Left lobe of liver (tissue), 2 donors: ENCODE measurements at regions not wholly inside any gene's neighbourhood (a gene's known extent, or its start where the extent isn't known, plus 50 kb on each side); places are given as distances from the start of the nearest gene placed in this dataset.

Source experiments
- ATAC-seq: fragments of 200-7000 bp; cut with Tn5 transposase; one replicate; pipeline ENCODE4 v1.9.1; 2020; ENCODE audit warnings: mild to moderate bottlenecking, moderate library complexity
- DNase-seq: peaks from one replicate; pipeline ENCODE4 v3.0.0-alpha.2; 2020; ENCODE audit warnings: low spot score
- donor health status: DM: no; HTN: no; CAD: no; lungs with moderate emphysema.
- donor health status: DM: no; HTN: yes; CAD: no.

DNA sequence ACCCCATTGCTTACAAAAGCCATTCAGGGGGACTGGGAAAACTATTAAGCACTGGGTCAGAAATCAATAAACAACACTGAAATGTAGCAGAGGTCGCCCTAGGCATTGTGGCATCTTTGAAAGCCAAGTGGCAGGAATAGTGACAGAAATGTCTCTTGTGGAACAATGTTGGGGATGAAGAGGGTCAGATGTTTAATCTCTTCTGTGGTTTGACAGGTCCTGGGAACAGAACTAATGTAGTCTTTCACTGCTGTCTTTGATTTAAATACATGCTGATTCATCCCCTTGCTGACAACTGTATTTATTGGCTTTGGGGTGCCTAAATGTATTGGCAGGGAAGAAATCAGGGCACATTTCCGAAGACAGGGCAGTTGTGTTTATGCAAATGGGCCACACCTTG lies 194.8 kb downstream of the ATG4C start:
- DNase-seq, result no peak
- ATAC-seq, result no peak

- ATAC-seq, result no peak
Measured at GRCh38 chr1:62981434-62981833, 197.5 kb downstream of the ATG4C start.

DNA sequence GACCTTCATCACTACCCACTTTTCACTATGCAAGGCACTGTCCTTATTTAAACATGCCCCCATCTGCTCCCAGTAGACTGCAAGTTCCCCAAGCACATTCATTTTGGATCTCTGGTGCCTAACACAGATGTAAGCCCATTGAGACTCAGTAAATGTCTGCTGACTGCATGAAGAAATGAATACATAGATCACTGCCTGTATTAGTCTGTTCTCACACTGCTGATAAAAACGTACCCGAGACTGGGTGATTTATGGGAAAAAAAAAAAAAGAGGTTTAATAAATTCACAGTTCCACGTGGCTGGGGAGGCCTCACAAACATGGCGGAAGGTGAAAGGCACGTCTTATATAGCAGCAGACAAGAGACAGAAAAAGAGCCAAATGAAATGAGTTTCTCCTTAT lies 204.9 kb downstream of the ATG4C start:
- ATAC-seq, result no peak
- no peak for DNase-seq

More at GRCh38 chr1:62981434-62981833, 197.5 kb downstream of the ATG4C start:
- DNase-seq, result no peak

DNA sequence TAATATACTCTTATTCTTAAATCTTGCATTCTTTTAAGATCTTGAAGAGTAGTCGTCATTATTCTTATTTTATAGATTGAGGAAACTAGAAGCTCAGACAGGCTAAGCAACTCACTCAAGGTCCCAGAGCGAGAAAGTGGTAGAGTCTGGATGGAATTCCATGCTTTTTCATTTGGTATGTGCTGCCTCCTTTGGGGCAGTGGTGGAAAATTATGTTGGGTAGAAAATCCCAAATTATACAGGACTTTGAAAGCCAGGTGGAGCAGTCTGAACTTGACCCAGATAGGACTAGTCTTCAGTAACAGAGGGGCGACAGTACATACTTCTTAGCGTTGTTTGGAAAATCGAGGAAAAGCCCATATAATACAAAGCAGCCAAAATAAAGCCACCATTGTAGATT lies 205.6 kb downstream of the ATG4C start:
- ATAC-seq (peak; percentile 40), DNase-seq (no peak)

- no peak for DNase-seq
- no peak for ATAC-seq
Measured at GRCh38 chr1:62991152-62991551, 207.2 kb downstream of the ATG4C start.

GRCh38 chr1:62993844-62994243 lies 209.9 kb downstream of the ATG4C start:
- DNase-seq (no peak), ATAC-seq (no peak)

- ATAC-seq (no peak), DNase-seq (no peak)
Measured at GRCh38 chr1:62995173-62995572, 211.2 kb downstream of the ATG4C start.

GRCh38 chr1:62997884-62998283 lies 214.0 kb downstream of the ATG4C start:
- DNase-seq, result no peak

GRCh38 chr1:62998845-62999649 lies 215.1 kb downstream of the ATG4C start:
- DNase-seq (no peak), ATAC-seq (no peak)

More at GRCh38 chr1:62997884-62998283, 214.0 kb downstream of the ATG4C start:
- ATAC-seq, result no peak

DNA sequence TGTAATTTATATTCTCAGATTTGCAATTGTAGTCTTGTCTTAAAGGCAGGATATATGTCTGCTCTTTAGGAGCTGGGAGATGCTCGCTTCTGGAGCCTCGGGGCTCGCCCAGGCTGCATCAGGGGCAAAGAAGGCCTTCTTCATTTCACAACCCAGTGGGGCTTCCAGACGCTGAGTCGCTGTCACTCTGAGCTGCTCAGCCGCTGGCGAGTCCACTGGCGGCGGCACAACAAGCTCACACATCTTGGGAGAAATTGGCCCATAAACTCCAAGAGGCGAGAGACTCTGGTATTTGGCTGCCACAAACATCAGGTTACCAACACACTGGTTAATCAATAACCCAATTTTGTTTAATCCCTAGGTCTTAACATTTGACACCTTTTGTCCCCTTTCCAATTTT lies 216.6 kb downstream of the ATG4C start:
- peak; percentile 19 for ATAC-seq

GRCh38 chr1:63004868-63005267 lies 220.9 kb downstream of the ATG4C start:
- DNase-seq, result no peak
- peak; percentile 70 for ATAC-seq

More for the DNA sequence above, 216.6 kb downstream of the ATG4C start:
- no peak for DNase-seq

DNA sequence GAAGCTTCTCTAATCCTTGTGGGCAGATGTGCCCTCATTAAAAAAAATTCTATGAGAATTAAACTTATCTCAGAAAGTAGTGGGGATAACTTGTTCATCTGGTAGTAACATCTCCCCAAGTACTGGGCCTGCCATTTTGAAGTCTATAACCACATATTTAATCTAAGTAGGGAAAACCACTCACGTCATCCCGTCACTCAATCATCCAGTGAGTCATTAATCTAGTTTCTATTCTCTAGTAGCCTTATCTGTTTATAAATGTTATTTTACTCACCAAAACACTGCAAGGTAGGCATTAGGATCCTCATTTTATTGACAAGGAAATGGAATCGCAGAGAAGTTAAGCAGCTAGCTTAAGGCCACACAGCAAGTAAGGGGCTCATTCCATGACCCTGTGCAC lies 221.9 kb downstream of the ATG4C start:
- DNase-seq, result no peak

DNA sequence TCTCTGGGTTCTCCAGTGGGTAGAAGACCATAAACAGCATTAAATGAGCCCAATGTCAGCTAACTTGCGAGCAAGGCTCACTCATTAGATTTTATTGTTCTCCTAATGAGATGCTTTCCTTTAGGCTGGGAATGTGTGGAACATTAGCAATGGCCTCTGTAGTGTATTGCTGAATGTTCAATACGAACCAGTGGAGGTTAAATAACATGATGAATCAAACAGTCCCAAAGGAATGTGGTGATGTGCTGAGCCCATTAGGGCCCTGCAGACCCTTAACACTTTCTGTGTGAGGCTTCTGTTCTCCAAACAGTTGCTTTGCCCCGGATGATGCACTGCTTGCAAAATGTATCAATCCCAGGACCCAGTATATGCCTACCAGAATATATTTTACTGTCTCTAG lies 225.5 kb downstream of the ATG4C start:
- DNase-seq (no peak), ATAC-seq (no peak)

More for the DNA sequence above, 221.9 kb downstream of the ATG4C start:
- no peak for ATAC-seq

- no peak for DNase-seq
- ATAC-seq, result no peak
Measured at GRCh38 chr1:63010913-63011660, 227.2 kb downstream of the ATG4C start.

- DNase-seq (peak; percentile 66), ATAC-seq (peak; percentile 80)
Measured at GRCh38 chr1:63012339-63012738, 228.4 kb downstream of the ATG4C start.

DNA sequence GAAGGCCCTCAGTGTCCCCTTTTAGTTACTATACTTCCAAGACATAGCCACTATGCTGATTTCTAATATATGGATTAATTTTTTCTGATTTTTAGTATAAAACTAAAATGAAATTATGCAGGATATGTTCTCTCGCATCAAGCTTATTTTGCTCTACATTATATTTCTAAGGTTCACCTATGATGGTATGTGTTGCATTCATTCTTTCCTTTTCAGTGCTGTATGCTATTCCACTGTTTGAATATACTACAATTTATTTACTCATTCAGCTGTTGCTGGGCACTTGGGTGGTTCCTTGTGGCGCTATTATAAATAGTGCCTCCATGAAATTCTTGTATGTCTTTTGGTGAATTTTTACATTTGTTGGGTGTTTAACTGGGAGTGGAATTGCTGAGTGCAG lies 230.3 kb downstream of the ATG4C start:
- no peak for DNase-seq
- ATAC-seq, result no peak

DNA sequence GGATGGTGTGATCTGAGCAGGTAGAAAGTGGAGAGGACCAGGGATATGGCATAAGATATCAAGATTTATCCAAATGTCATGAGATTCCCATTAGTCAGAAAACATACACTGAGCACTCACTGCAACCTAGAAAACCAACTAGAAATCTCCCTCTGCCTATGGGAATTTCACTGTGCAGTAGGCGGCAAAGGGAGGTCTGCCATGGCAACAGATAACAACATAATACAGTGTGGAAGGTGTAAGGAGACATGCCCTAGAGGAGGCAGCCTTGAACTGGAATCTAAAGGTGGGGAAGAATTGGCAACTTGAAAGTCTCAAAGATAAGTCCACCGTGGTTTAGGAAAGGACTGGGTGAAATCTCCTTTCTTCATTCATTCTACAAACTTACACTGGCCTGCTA lies 238.4 kb downstream of the ATG4C start:
- ATAC-seq, result no peak
- no peak for DNase-seq

- DNase-seq (no peak), ATAC-seq (no peak)
Measured at GRCh38 chr1:63023171-63023570, 239.2 kb downstream of the ATG4C start.

DNA sequence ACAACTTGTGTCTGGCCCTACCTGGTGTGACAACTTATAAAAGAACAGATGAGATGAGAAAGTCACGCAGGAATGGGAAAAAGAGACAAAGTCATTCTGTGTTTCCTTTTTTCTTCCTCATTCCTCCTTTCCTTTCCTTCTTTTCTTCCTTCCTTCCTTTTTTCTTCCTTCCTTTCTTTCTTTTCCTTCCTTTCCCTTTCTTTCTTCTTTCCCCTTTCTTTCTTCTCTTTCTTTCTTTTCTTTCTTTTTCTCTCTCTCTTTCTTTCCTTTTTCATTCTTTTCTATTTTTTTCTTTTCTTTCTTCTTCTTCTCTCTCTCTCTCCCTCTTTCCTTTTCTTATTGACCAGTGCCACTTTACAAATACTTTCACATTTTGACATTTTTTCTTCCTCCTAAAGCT lies 239.7 kb downstream of the ATG4C start:
- ATAC-seq (no peak), DNase-seq (no peak)

- DNase-seq (no peak), ATAC-seq (no peak)
Measured at GRCh38 chr1:63024132-63024531, 240.2 kb downstream of the ATG4C start.

DNA sequence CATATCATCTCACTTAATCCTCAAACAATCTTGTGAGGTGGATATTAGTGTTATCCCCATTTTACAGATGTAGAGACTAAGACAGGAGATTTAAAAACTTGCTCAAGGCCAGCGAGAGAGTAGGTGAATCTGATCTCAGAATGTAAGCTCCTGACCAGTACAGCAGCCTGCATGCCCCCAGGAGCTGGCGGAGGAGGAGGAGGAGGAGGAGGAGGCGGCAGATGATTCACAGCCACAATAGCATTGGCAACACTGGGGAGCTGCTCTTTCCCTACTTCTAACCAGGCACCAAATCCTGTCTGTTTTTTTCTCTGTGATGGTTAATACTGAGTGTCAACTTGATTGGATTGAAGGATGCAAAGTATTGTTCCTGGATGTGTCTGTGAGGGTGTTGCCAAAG lies 243.2 kb downstream of the ATG4C start:
- DNase-seq (no peak), ATAC-seq (no peak)

DNA sequence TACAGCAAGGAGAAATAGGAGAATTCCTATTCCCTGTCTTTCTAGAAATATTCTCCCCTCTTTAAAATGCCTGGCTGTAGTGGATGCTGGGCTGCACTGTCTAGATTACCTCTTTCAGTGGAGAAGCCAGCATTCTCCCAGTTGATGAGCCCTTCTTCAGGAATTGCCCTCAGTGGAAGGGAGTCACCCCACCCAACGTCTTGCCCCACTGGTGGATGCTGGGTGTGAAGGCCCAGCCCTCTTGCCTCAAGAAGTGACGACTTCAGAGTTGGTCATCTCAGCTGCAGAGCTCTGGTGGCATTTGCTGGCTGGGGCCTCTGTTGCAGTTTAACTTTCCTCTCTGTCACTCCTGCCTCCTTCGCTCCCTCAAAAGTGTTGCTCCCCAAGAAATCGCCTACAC lies 248.2 kb downstream of the ATG4C start:
- DNase-seq (no peak), ATAC-seq (no peak)
